SKM-1 (cell line): ENCODE measurements at regions not wholly inside any gene's neighbourhood (a gene's known extent, or its start where the extent isn't known, plus 50 kb on each side); places are given as distances from the start of the nearest gene placed in this dataset.
"Not testable (repeated sequence)": the region's sequence is repeated elsewhere in the genome, so short reads cannot be mapped to it uniquely, and the experiment has no call there.

Experiments
- DNase-seq: peaks from one replicate; lab custom pipeline; 2025; ENCODE audit not compliant: unreplicated experiment; lab: John Stamatoyannopoulos, UW

GRCh38 chr10:109809954-109810353, 113.4 kb downstream of the XPNPEP1 start:
- DNase-seq: not testable (repeated sequence)

GRCh38 chr10:109801191-109801590, 122.1 kb downstream of the XPNPEP1 start:
- DNase-seq: not testable (repeated sequence)

DNA sequence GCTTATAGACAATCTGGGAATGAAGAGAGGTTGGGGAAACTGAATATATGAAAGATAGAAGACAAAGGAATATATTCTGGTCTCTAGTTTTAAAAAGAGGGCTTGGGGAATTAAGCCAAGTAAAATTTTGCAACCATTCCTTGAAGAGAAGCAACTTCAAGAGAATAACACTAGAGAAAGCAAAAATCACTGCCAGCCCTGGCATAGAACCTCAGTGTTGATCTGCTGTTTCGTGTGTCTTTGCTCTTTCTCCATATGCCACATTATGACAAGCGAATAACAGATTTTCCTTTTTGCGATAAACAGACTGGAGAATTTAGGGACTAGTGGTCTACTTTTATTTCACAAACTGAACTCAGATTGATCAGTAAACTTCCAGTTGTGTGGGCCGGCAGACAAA, 132.7 kb downstream of the XPNPEP1 start:
- no peak for DNase-seq

- DNase-seq: no peak
These were observed 139.1 kb downstream of the XPNPEP1 start for GRCh38 chr10:109784236-109784635.

DNA sequence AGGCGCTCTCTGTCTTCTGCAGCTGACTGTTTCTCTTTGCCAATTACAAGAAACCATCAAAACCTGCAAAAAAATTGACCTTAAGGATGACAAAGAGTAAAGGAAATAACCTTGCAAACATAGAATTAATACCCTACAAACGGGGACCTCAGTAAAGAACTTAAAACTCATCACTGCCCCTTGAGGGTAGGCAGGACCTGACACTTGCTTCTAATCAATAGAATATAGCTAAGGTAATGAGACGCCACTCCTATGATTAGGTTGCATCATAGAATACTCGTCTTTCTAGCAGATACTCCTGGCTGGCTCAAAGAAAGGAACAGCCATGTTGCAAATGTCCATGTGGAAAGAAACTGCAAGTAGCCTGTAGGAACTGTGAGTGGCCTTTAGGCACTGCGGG, 140.0 kb downstream of the XPNPEP1 start:
- no peak for DNase-seq

DNA sequence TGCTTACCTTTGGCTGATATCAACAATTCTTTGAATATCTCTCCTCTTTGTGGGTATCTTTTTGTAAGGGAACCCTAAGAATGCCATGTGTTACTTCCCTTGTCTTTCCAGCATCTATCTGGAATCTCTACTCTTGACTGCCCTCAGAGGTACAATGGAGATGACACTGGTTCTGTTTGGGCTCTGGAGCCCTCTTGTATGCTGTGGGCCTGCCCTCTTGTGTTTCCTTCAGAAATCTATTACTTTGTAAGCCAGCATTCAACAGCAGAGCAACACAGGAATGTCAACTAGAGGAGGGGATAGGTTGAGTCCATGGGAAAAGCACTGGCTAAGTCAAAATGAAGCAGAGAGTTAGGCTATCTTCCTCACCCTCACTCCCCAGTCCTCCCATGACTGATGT, 142.3 kb downstream of the XPNPEP1 start:
- DNase-seq: no peak

DNA sequence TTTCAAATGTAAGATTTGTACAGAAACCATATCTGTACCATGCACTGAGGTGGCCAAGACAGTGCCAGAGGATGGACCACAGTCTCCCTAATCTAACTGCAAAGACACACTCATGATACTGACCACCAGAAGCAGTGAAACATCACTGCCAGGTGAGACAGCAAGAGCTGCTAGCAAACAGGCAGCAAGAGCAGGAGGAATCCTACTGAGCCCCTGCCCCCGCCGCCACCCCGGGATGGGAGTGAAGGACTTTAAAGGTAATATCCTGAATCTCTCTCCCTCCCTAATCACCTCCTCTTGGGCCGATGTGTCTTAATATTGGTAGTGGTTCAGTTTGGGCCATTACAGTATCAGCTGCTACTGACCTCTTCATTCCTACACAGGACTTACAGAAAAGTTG, 144.3 kb downstream of the XPNPEP1 start:
- DNase-seq: no peak

DNA sequence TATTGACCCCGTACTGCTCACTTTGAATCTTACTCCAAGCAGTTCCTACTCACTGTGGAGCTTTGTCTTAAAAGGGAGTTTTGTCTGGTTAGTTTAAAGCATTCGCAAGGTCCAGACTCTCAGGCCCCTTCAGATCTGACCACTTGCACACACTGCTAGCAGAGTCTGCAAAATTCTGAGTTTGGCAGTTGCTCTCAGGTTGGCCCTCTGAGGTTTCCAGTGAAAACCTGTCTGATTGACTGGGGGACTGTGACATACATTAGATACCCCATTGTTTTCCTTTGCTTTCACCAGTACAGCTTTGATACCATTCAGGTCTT, 149.2 kb downstream of the XPNPEP1 start:
- DNase-seq: no peak

DNA sequence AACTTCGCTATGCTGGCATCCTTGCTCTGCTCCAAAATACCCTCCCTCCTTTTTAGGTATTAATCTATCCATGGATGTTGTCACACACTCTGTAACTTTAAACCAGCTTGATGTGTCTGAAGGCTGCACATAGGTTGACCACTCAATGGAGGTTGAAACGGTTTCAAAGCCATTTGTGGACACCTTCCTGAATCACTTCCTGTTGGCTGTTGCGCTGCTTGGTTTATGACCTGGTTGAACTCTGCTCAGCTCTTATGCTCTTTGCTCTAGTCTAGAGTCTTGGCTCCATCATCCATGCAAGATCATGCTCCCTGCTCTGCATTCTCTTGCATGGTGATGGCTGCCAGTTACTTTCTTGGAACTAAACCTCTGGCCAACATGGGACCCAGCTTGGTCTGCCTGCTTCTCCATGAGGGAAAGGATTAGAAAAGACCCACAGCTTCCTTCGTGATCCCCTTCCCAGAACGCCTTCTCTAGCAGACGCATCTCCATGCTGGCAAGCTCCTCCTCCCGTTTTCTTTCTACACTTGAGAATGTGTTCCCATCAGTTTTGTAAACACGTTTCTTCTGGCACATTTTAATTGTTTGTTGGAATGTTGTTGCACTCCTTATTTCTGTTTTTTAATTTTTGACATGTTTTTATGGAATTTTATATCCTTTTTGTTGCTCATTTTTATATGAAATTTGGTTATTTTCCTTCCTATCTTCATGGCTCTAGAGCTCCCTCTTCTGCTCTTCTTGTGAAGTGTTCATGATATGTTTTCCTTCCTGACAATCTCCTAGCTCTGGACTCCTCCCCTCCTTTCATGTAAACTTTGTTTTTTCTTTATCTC, 149.8 kb downstream of the XPNPEP1 start:
- peak; percentile 7 for DNase-seq

DNA sequence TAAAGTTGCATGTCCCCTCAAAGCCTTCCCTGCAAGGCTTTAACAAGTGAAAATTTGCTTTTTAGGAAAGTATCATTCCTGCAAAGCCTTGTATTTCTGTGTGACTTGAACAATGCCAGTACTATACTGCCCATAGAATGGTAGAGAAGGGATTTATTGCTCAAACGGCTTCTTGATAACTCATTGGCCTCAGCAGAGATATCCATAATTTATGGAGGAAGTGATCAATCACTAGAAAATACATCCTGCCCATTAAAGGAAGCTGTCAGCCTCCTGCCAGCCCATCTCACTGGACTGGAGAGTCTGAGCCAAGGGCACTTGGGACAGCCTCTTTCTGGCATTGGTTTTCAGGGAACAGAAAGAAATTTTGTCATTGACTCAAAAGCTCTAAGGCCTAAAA, 152.6 kb downstream of the XPNPEP1 start:
- no peak for DNase-seq

GRCh38 chr10:109769966-109770365, 153.3 kb downstream of the XPNPEP1 start:
- DNase-seq: no peak

DNA sequence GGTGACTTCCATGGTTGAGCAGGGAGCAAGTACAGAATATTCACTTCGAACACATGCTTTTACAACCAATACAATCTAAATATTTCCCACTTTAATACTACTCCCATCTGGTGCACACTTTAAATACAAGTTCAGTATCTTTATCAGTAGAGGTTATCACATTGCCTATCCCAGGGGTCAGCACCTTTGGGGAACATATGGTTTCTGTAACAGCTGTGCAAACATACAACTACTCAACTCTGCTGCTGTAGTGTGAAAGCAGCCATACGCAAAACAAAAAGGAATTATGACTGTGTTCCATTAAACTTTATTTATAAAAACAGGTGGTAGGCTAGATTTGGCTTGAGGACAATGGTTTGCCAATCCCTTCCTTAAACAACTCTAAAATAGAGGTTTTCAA, 157.5 kb downstream of the XPNPEP1 start:
- DNase-seq: no peak

DNA sequence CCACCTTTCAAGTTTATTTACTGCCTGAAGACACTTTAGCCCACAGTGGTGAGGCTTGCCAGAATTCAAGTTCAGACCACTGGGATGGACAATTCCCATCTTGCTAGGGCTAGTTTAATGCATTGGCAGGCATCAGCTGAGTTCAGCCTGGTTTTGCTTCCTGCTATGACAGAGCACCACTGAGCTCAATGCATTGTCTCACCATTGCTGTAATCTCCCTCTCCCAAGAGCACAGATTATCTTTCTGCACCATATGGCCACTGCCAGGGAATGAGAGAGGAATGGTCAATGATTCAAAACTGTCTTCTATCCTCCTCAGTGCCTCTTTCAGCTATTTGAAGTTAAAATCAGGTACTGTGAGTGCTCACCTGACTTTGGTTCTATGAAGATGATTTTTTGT, 160.8 kb downstream of the XPNPEP1 start:
- DNase-seq: no peak

GRCh38 chr10:109757670-109758069, 165.6 kb downstream of the XPNPEP1 start:
- not testable (repeated sequence) for DNase-seq

DNA sequence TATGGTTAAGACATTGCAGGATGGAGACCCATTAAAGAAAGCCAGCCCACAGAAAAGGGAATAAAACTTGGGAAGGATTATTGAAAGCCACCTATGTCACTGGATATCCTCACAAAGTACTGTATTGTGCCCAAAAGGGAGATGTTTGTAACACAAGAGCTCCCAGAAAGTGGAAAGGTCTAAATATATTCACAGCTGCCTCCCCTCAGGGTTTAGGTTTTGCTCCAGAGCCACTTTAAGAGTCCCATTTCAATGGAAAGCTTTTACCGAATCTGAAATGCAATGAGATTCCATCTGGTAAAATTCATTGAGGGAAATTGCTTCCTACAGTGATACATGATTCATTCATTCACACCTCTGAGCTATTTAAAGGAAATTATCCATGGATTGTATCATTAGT, 176.4 kb downstream of the XPNPEP1 start:
- DNase-seq: no peak

GRCh38 chr10:109744020-109744419, 179.3 kb downstream of the XPNPEP1 start:
- no peak for DNase-seq

DNA sequence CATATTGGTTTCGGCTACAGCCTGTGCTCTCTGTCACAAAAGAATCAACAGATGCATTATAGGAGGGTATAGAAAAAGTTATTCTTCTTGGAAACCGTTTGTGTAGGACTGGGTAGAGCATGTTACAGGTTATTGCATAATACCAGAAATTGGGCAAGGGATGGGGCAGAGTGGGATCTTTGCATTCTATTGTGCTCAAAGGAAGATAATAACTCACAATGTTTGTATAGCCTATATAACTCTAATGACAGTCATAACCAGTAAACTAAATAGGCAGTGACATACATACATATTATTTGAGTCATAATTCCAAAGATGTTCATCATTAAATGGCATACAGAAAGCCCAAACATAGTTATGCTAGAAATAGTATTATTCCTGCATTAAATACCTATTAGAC, 179.7 kb downstream of the XPNPEP1 start:
- DNase-seq: no peak

- no peak for DNase-seq
These were observed 180.2 kb downstream of the XPNPEP1 start for GRCh38 chr10:109743146-109743545.

GRCh38 chr10:109741712-109742111, 181.6 kb downstream of the XPNPEP1 start:
- DNase-seq: no peak

DNA sequence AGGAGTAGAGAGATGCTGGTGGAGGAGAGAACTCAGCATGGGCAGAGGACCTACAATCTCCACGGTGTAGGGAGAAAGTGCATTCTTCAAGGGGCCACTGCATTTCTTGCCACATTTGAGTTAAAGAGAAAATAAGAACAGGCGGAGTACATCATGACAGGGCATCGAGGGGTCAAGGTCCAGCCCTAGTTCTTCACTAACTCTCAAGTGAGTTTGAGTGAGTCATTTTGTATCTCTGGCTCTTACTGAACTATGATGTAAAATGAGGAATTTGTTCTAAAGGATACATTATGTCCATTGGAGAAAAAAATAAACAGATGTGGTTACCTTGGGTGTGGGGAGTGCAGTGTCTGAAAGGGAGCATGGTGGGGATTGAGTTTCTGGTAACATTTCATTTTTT, 182.9 kb downstream of the XPNPEP1 start:
- DNase-seq: no peak

GRCh38 chr10:109737626-109738025, 185.7 kb downstream of the XPNPEP1 start:
- DNase-seq: no peak

GRCh38 chr10:109737009-109737408, 186.3 kb downstream of the XPNPEP1 start:
- no peak for DNase-seq

GRCh38 chr10:109735776-109736175, 187.5 kb downstream of the XPNPEP1 start:
- DNase-seq: no peak
